Sigmoid colon (tissue), 6 donors: ENCODE measurements at regions not wholly inside any gene's neighbourhood (a gene's known extent, or its start where the extent isn't known, plus 50 kb on each side); places are given as distances from the start of the nearest gene placed in this dataset.

Experiments
- DNase-seq: peaks from one replicate; pipeline ENCODE4 v3.0.0-alpha.2; 2019
- H3K27ac ChIP-seq, 4 donors: fragments of 200-600 bp; sonication (generic); one replicate each; pipeline ENCODE4 v1.5.1; 2016 to 2019; ENCODE audit warnings: mild to moderate bottlenecking in 1 of 4
- H3K27me3 ChIP-seq, 3 donors: fragments of 200-600 bp; sonication (generic); one replicate each; pipeline ENCODE4 v1.5.1; 2019; ENCODE audit warnings: mild to moderate bottlenecking in 1 of 3
- H3K36me3 ChIP-seq, 4 donors: fragments of 200-600 bp; sonication (generic); one replicate each; pipeline ENCODE4 v1.5.1; 2016 to 2019
- H3K4me1 ChIP-seq, 4 donors: fragments of 200-600 bp; sonication (generic); one replicate each; pipeline ENCODE4 v1.5.1; 2017 to 2019
- H3K4me3 ChIP-seq, 4 donors: fragments of 200-600 bp; sonication (generic); one replicate each; pipeline ENCODE4 v1.5.1; 2017 to 2019; ENCODE audit warnings: mild to moderate bottlenecking in 2 of 4, moderate library complexity in 1 of 4
- H3K9me3 ChIP-seq, 4 donors: fragments of 200-600 bp in 3 of 4; sonication (generic) in 3 of 4; one replicate each; pipeline versions ENCODE4 v1.5.1 to v1.6.1; 2013 to 2019
- EP300 ChIP-seq, 4 donors: sonication (generic); formaldehyde crosslinking; IDR thresholded peaks; one replicate each; pipeline ENCODE4 v1.6.1; 2017; ENCODE audit warnings: antibody characterized with exemption in 4 of 4
- POLR2A ChIP-seq, 2 donors: fragments of 450-650 bp; IDR thresholded peaks; one replicate each; pipeline ENCODE4 v1.6.1; 2016; ENCODE audit warnings: antibody characterized with exemption in 2 of 2, mild to moderate bottlenecking in 2 of 2, moderate library complexity in 2 of 2
- POLR2AphosphoS5 ChIP-seq, 4 donors: sonication (generic); formaldehyde crosslinking; IDR thresholded peaks; one replicate each; pipeline ENCODE4 v1.6.1; 2017; ENCODE audit warnings: antibody characterized with exemption in 4 of 4
- WGBS, 2 donors: extraction: QIAGEN DNeasy Blood & Tissue Kit; methylation state at CpG; one replicate each; pipeline ENCODE4 v1.1.7; 2013; 5-methylcytosine and 5-hydroxymethylcytosine counted together
- intact Hi-C: fragments of 100-400 bp; cut with DNase I; formaldehyde crosslinking; loops from one replicate; pipeline ENCODE4 v1.15.1; 2023
- TF ChIP-seq, protein P1 (sequence below), 4 experiments: fragments of 450-650 bp in 3 of 4; fragments of 200-600 bp in 1 of 4; IDR thresholded peaks; one replicate each; pipeline ENCODE4 v1.5.1; 2016 to 2019; ENCODE audit warnings: antibody characterized with exemption in 4 of 4, mild to moderate bottlenecking in 3 of 4, moderate library complexity in 2 of 4
- donor health status: healthy with polysubstance abuse.
- donor health status: healthy.

DNA sequence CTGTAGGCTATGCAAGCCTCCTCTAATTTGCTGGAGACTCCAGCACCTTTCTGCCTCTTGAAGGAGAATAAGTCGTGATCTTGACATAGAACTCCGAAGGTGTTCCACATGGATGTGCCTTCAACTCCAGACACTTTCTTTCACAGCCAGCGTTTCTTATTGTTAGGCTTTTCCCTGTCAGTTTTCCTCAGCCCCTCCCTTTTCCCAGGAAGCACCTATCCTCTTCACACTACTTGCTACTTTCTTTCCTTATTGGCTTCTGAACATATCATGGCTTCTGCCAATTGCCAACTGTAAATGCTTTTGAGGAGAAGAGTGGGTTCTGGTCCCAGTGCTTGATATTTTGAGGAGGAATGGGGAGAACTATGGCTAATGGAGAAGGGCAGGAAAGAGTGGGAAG lies 216.3 kb upstream of the PGR start:
- Histone ChIP-seq H3K27me3 (no peaks in the 10 kb centered on the region), H3K27ac (no peak overlapping the region), H3K4me3 (no peak overlapping the region), H3K36me3 (no peaks in the 10 kb centered on the region), H3K4me1 (no peaks in the 10 kb centered on the region), H3K9me3 (no peaks in the 10 kb centered on the region)
- intact Hi-C loops, result no loop called here
- 80 to 90% methylated on average over 3 of the region's 3 CpGs for WGBS, 2 donors
- DNase-seq, result no peak
- TF ChIP-seq POLR2A (IDR thresholded peaks at IDR 0.05), result no peak
- no peak for TF ChIP-seq EP300 (IDR thresholded peaks at IDR 0.05)
- TF ChIP-seq, protein P1, sequence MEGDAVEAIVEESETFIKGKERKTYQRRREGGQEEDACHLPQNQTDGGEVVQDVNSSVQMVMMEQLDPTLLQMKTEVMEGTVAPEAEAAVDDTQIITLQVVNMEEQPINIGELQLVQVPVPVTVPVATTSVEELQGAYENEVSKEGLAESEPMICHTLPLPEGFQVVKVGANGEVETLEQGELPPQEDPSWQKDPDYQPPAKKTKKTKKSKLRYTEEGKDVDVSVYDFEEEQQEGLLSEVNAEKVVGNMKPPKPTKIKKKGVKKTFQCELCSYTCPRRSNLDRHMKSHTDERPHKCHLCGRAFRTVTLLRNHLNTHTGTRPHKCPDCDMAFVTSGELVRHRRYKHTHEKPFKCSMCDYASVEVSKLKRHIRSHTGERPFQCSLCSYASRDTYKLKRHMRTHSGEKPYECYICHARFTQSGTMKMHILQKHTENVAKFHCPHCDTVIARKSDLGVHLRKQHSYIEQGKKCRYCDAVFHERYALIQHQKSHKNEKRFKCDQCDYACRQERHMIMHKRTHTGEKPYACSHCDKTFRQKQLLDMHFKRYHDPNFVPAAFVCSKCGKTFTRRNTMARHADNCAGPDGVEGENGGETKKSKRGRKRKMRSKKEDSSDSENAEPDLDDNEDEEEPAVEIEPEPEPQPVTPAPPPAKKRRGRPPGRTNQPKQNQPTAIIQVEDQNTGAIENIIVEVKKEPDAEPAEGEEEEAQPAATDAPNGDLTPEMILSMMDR (IDR thresholded peaks at IDR 0.05), result no peak
- no peak for TF ChIP-seq POLR2AphosphoS5 (IDR thresholded peaks at IDR 0.05)

DNA sequence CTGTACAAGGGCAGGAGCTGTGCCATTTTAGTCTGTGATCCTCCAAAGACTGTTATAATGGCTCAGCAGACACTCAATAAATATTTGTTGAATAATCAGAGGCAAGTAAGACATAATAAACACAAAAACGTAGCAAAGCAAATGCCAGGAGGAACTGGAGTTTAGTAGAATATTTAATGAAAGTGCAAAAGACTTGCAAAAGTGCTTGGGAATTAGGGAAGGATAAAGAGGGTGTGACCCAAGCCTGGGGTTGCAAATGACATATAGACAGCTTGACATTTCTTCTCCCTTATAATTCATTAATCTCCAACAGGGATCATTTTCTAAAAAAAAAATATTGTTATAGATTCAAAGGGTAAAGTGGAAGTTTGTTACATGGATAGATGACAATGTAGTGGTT lies 212.7 kb upstream of the PGR start:
- intact Hi-C loops, result no loop called here
- H3K9me3 ChIP-seq, result no peaks in the 10 kb centered on the region
- H3K36me3 ChIP-seq, result no peaks in the 10 kb centered on the region
- no peaks in the 10 kb centered on the region for H3K4me1 ChIP-seq
- WGBS, 2 donors, result 11 to 49% methylated on average over 1 of the region's 1 CpG
- H3K27ac ChIP-seq, result no peak overlapping the region
- H3K4me3 ChIP-seq, result no peak overlapping the region
- H3K27me3 ChIP-seq, result no peaks in the 10 kb centered on the region
- TF ChIP-seq POLR2A (IDR thresholded peaks at IDR 0.05), result no peak
- TF ChIP-seq EP300 (IDR thresholded peaks at IDR 0.05), result no peak
- TF ChIP-seq, protein P1 (IDR thresholded peaks at IDR 0.05), result no peak
- no peak for TF ChIP-seq POLR2AphosphoS5 (IDR thresholded peaks at IDR 0.05)
- no peak for DNase-seq

DNA sequence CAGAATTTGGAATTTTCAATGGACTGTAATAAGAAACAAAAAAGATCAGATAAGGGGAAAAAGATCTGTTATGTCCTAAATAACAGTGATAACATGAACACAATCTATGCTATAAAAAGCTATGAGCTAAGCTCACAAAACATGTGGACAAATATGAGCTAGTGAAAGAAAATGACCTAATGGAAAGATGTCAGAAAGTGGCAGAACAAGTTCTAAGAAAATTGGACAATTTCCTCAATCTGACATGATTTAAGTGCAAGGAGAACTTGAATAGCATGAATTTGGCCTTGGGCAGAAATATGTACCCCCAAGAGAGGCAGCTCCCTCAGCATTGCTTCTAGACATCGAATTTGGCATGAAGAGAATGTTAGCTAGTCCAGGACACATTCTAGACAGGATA lies 212.0 kb upstream of the PGR start:
- TF ChIP-seq EP300 (IDR thresholded peaks at IDR 0.05) (no peak), POLR2A (IDR thresholded peaks at IDR 0.05) (no peak), POLR2AphosphoS5 (IDR thresholded peaks at IDR 0.05) (no peak)
- TF ChIP-seq, protein P1 (IDR thresholded peaks at IDR 0.05), result no peak
- H3K9me3 ChIP-seq, result no peaks in the 10 kb centered on the region
- 56 to 62% methylated on average over 1 of the region's 1 CpG for WGBS, 2 donors
- H3K27ac ChIP-seq, result no peak overlapping the region
- no peak for DNase-seq
- H3K27me3 ChIP-seq, result no peaks in the 10 kb centered on the region
- intact Hi-C loops, result no loop called here
- H3K36me3 ChIP-seq, result no peaks in the 10 kb centered on the region
- no peaks in the 10 kb centered on the region for H3K4me1 ChIP-seq
- H3K4me3 ChIP-seq, result no peak overlapping the region

DNA sequence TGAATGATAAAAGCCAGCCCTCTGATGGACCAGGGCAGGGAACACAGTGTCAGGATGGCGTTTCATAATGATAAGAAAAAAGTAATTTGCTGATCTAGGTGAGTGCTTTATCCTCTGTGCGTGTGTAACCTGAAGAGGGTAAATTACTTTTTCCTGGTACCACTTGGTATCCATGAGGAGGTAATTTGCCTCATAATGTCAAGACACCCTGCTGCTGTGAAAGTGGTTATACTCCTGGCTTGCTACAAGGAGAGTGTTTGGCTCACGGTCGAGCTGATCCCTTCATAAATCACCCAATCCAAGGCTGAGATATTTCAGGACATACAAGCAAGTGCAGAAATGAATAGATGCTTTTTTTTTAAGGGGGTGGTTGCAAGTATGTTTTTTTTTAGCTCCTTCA lies 207.2 kb upstream of the PGR start:
- Histone ChIP-seq H3K9me3 (no peaks in the 10 kb centered on the region), H3K27me3 (no peaks in the 10 kb centered on the region), H3K27ac (no peak overlapping the region), H3K4me1 (no peaks in the 10 kb centered on the region), H3K36me3 (no peaks in the 10 kb centered on the region), H3K4me3 (no peak overlapping the region)
- TF ChIP-seq, protein P1 (IDR thresholded peaks at IDR 0.05), result no peak
- TF ChIP-seq EP300 (IDR thresholded peaks at IDR 0.05), result no peak
- no peak for TF ChIP-seq POLR2A (IDR thresholded peaks at IDR 0.05)
- TF ChIP-seq POLR2AphosphoS5 (IDR thresholded peaks at IDR 0.05), result no peak
- DNase-seq, result no peak
- 28 to 43% methylated on average over 4 of the region's 4 CpGs for WGBS, 2 donors
- intact Hi-C loops, result no loop called here

DNA sequence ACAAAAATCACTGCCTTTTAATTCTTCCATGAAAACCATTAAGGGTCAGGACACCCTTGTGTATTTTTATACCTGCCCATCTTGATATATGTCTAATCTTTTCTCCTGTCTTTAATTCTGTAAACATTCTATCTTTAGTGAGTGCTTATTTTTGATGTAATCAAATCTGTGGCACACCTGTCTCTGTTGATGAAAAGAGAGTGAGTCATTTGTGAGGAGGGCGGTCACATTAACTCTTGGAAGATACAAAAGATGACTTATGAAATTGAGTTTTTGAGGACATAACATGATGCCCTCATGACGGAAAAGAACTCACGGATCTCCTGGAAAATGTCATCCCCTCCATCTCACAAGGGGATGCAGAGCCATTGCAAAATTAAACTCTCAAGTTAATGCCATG lies 206.5 kb upstream of the PGR start:
- Histone ChIP-seq H3K4me1 (no peaks in the 10 kb centered on the region), H3K36me3 (no peaks in the 10 kb centered on the region), H3K27ac (no peak overlapping the region), H3K27me3 (no peaks in the 10 kb centered on the region), H3K9me3 (no peaks in the 10 kb centered on the region), H3K4me3 (no peak overlapping the region)
- TF ChIP-seq POLR2A (IDR thresholded peaks at IDR 0.05) (no peak), EP300 (IDR thresholded peaks at IDR 0.05) (no peak), POLR2AphosphoS5 (IDR thresholded peaks at IDR 0.05) (no peak)
- TF ChIP-seq, protein P1 (IDR thresholded peaks at IDR 0.05), result no peak
- intact Hi-C loops, result no loop called here
- DNase-seq, result no peak
- WGBS, 2 donors, result 59 to 67% methylated on average over 3 of the region's 3 CpGs
